IMR-90 (cell line): ENCODE measurements at regions not wholly inside any gene's neighbourhood (a gene's known extent, or its start where the extent isn't known, plus 50 kb on each side); places are given as distances from the start of the nearest gene placed in this dataset.

Experiments
- MAZ ChIP-seq: IDR thresholded peaks from 2 replicates; pipeline ENCODE4 v1.6.1; 2012; ENCODE audit warnings: low read depth, mild to moderate bottlenecking, low read length, improper control_type of control experiment, moderate library complexity, borderline replicate concordance
- RAD21 ChIP-seq: IDR thresholded peaks from 2 replicates; pipeline ENCODE4 v1.6.1; 2012; ENCODE audit warnings: low read length, improper control_type of control experiment

GRCh38 chr10:21308946-21309345, 216.5 kb downstream of the SKIDA1 start:
- no peak for TF ChIP-seq MAZ
- TF ChIP-seq RAD21 = no peak
